CD4-positive, alpha-beta T cell (primary cell): ENCODE measurements at regions not wholly inside any gene's neighbourhood (a gene's known extent, or its start where the extent isn't known, plus 50 kb on each side); places are given as distances from the start of the nearest gene placed in this dataset.

ENCODE experiments used
- ATAC-seq: fragments of 200-7000 bp; cut with Tn5 transposase; one replicate; pipeline ENCODE4 v1.10.0; 2022; ENCODE audit warnings: mild to moderate bottlenecking; ENCODE audit not compliant: poor library complexity
- CTCF ChIA-PET: fragments of 350-600 bp; sonication (Branson Sonifier 250); formaldehyde crosslinking; loops from one replicate; lab custom pipeline; 2021; ENCODE audit warnings: antibody characterized with exemption, inconsistent platforms; lab: Charles Lee
- POLR2A ChIA-PET: fragments of 350-600 bp; sonication (Branson Sonifier 250); formaldehyde crosslinking; loops from one replicate; lab custom pipeline; 2021; ENCODE audit warnings: antibody characterized with exemption, inconsistent platforms; lab: Charles Lee
- DNase-seq, 14 experiments: peaks; one replicate each; pipeline ENCODE4 v3.0.0-alpha.2; 2013 to 2020; ENCODE audit warnings: mixed read lengths in 2 of 14
- H3K27ac ChIP-seq, 2 donors: one replicate each; pipeline versions ENCODE4 v1.5.1 to v1.7.0; 2013; ENCODE audit warnings: low read length in 2 of 2, low read depth in 1 of 2, mild to moderate bottlenecking in 1 of 2
- H3K27me3 ChIP-seq, 2 experiments: 1 replicate in 1 of 2; 2 replicates in 1 of 2; pipeline versions ENCODE4 v1.6.1 to v1.7.0; 2013; ENCODE audit warnings: low read length in 2 of 2, control low read depth in 1 of 2, mild to moderate bottlenecking in 1 of 2, moderate library complexity in 1 of 2; ENCODE audit not compliant: insufficient read depth in 2 of 2, control insufficient read depth in 1 of 2
- H3K36me3 ChIP-seq: one replicate; pipeline ENCODE4 v1.6.1; 2013; ENCODE audit warnings: low read length, control low read depth; ENCODE audit not compliant: insufficient read depth
- H3K4me1 ChIP-seq: one replicate; pipeline ENCODE4 v1.6.1; 2013; ENCODE audit warnings: low read length, control low read depth; ENCODE audit not compliant: insufficient read depth
- H3K4me3 ChIP-seq: one replicate; pipeline ENCODE4 v1.5.1; 2013; ENCODE audit warnings: mild to moderate bottlenecking, low read length, moderate library complexity
- H3K9me3 ChIP-seq, 2 experiments: 1 replicate in 1 of 2; 2 replicates in 1 of 2; pipeline versions ENCODE4 v1.6.1 to v1.7.0; 2013; ENCODE audit warnings: low read length in 2 of 2, mild to moderate bottlenecking in 2 of 2, control low read depth in 1 of 2, moderate library complexity in 1 of 2; ENCODE audit not compliant: control insufficient read depth in 1 of 2, insufficient read depth in 1 of 2
- H3K27ac Mint-ChIP-seq: one replicate; pipeline ENCODE4 v1.8.0; 2020; ENCODE audit warnings: mixed read lengths
- H3K27me3 Mint-ChIP-seq: one replicate; pipeline ENCODE4 v1.8.0; 2021; ENCODE audit warnings: mixed read lengths
- H3K36me3 Mint-ChIP-seq: one replicate; pipeline ENCODE4 v1.8.0; 2021; ENCODE audit warnings: low read depth, mixed read lengths
- H3K4me1 Mint-ChIP-seq: one replicate; pipeline ENCODE4 v1.8.0; 2021; ENCODE audit warnings: low read depth, mixed read lengths
- H3K4me3 Mint-ChIP-seq: one replicate; pipeline ENCODE4 v1.8.0; 2020; ENCODE audit warnings: mild to moderate bottlenecking, mixed read lengths
- H3K9me3 Mint-ChIP-seq: one replicate; pipeline ENCODE4 v1.8.0; 2020; ENCODE audit warnings: mixed read lengths
- intact Hi-C, 2 experiments: fragments of 100-400 bp; cut with DNase I in 1 of 2; cut with micrococcal nuclease in 1 of 2; formaldehyde crosslinking; loops; one replicate each; pipeline versions ENCODE4 v1.15.1 to v1.9.0; 2023 to 2025; cut with DNase I, micrococcal nuclease
- TF ChIP-seq, protein P1 (sequence below): fragments of 200-600 bp; IDR thresholded peaks from one replicate; pipeline ENCODE4 v1.8.0; 2022; ENCODE audit warnings: antibody characterized with exemption, mild to moderate bottlenecking

GRCh38 chr9:108269371-108269770 lies 586.4 kb downstream of the ACTL7B start:
- Mint-ChIP-seq H3K27me3 (no peaks in the 10 kb centered on the region), H3K4me1 (no peaks in the 10 kb centered on the region), H3K27ac (no peak overlapping the region), H3K9me3 (no peaks in the 10 kb centered on the region), H3K4me3 (no peak overlapping the region), H3K36me3 (no peaks in the 10 kb centered on the region)
- ChIA-PET CTCF (no interaction called here), POLR2A (no interaction called here)
- Histone ChIP-seq H3K36me3 (no peaks in the 10 kb centered on the region), H3K4me1 (no peaks in the 10 kb centered on the region), H3K4me3 (no peak overlapping the region), H3K9me3 (no peaks in the 10 kb centered on the region), H3K27me3 (no peaks in the 10 kb centered on the region), H3K27ac (no peak overlapping the region)
- no peak for DNase-seq
- ATAC-seq, result no peak
- TF ChIP-seq, protein P1, sequence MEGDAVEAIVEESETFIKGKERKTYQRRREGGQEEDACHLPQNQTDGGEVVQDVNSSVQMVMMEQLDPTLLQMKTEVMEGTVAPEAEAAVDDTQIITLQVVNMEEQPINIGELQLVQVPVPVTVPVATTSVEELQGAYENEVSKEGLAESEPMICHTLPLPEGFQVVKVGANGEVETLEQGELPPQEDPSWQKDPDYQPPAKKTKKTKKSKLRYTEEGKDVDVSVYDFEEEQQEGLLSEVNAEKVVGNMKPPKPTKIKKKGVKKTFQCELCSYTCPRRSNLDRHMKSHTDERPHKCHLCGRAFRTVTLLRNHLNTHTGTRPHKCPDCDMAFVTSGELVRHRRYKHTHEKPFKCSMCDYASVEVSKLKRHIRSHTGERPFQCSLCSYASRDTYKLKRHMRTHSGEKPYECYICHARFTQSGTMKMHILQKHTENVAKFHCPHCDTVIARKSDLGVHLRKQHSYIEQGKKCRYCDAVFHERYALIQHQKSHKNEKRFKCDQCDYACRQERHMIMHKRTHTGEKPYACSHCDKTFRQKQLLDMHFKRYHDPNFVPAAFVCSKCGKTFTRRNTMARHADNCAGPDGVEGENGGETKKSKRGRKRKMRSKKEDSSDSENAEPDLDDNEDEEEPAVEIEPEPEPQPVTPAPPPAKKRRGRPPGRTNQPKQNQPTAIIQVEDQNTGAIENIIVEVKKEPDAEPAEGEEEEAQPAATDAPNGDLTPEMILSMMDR, result no peak
- intact Hi-C loops, result no loop called here

DNA sequence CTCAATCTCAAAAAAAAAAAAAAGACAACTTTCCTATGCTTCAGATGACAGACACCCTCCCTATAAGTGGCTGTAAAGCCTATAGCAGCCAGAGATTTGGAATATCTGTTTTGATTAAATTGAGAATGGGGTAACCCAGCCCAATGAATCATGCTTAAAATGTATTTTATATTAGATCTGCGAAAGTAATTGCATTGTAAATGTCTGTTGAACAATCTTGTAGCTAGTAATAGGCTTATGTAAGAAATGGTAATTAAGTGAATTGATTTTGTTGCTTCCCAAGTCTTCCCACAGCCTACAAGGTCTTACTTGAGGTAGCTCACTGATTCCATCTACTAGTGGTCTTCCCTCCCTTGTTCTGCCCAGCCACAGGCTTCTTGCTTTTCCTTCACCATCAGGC lies 590.7 kb downstream of the ACTL7B start:
- no peak overlapping the region for H3K27ac Mint-ChIP-seq
- H3K4me3 Mint-ChIP-seq, result no peak overlapping the region
- Histone ChIP-seq H3K36me3 (no peaks in the 10 kb centered on the region), H3K4me3 (no peak overlapping the region), H3K9me3 (no peaks in the 10 kb centered on the region), H3K27ac (no peak overlapping the region), H3K27me3 (no peaks in the 10 kb centered on the region), H3K4me1 (no peaks in the 10 kb centered on the region)
- no peaks in the 10 kb centered on the region for H3K9me3 Mint-ChIP-seq
- no peaks in the 10 kb centered on the region for H3K36me3 Mint-ChIP-seq
- TF ChIP-seq, protein P1, result no peak
- ChIA-PET POLR2A (no interaction called here), CTCF (no interaction called here)
- no peak for ATAC-seq
- intact Hi-C loops, result no loop called here
- no peaks in the 10 kb centered on the region for H3K4me1 Mint-ChIP-seq
- H3K27me3 Mint-ChIP-seq, result no peaks in the 10 kb centered on the region
- DNase-seq, result no peak

DNA sequence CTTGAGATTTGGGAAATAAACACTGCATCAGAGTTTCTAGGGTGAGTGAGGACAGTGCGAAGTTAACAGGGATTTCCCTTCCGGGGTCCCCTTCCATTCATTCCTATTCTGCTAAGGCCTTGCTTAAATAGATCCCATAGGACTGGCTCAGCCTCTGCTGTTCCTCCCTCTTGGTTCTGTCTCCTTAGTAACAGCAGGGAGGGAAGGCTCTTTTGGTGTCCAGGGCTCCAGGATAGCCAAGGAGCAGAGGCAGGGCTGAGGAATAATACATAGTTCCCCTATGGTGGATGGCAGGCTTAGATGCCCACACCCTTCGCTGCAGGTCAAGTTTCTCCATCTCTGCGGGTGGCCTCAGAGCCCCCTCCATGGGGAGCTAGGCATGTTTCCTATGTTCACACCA lies 591.7 kb downstream of the ACTL7B start:
- TF ChIP-seq, protein P1, result no peak
- intact Hi-C loops, result no loop called here

More for the DNA sequence above, 591.7 kb downstream of the ACTL7B start:
- ChIA-PET POLR2A (no interaction called here), CTCF (no interaction called here)
- Histone ChIP-seq H3K4me3 (no peak overlapping the region), H3K4me1 (no peaks in the 10 kb centered on the region), H3K36me3 (no peaks in the 10 kb centered on the region), H3K27me3 (no peaks in the 10 kb centered on the region), H3K27ac (no peak overlapping the region), H3K9me3 (no peaks in the 10 kb centered on the region)
- H3K9me3 Mint-ChIP-seq, result no peaks in the 10 kb centered on the region
- H3K27ac Mint-ChIP-seq, result no peak overlapping the region
- no peak for DNase-seq
- H3K36me3 Mint-ChIP-seq, result no peaks in the 10 kb centered on the region
- H3K27me3 Mint-ChIP-seq, result no peaks in the 10 kb centered on the region
- H3K4me3 Mint-ChIP-seq, result no peak overlapping the region
- no peak for ATAC-seq
- no peaks in the 10 kb centered on the region for H3K4me1 Mint-ChIP-seq
